H9 (cell line): ENCODE measurements at regions not wholly inside any gene's neighbourhood (a gene's known extent, or its start where the extent isn't known, plus 50 kb on each side); places are given as distances from the start of the nearest gene placed in this dataset.

Experiments
- DNase-seq: peaks from one replicate; pipeline ENCODE4 v3.0.0-alpha.2; 2017
- H2AFZ ChIP-seq: one replicate; pipeline ENCODE4 v1.6.1; 2013; ENCODE audit warnings: mild to moderate bottlenecking, low read length, control low read depth, moderate library complexity
- H2AK5ac ChIP-seq: 2 replicates; pipeline ENCODE4 v1.6.1; 2013; ENCODE audit warnings: low read length, control low read depth, mixed read lengths; ENCODE audit not compliant: insufficient read length
- H2BK120ac ChIP-seq: one replicate; pipeline ENCODE4 v1.6.1; 2013; ENCODE audit warnings: low read depth, mild to moderate bottlenecking, low read length, control low read depth, inconsistent platforms; ENCODE audit not compliant: poor library complexity, severe bottlenecking
- H2BK12ac ChIP-seq: 2 replicates; pipeline ENCODE4 v1.6.1; 2013; ENCODE audit warnings: low read length, control low read depth, mixed read lengths, low read depth; ENCODE audit not compliant: insufficient read length
- H2BK15ac ChIP-seq: 2 replicates; pipeline ENCODE4 v1.6.1; 2013; ENCODE audit warnings: low read depth, low read length, control low read depth
- H2BK20ac ChIP-seq: one replicate; pipeline ENCODE4 v1.6.1; 2013; ENCODE audit warnings: low read depth, mild to moderate bottlenecking, low read length, control low read depth, inconsistent platforms; ENCODE audit not compliant: poor library complexity, severe bottlenecking
- H2BK5ac ChIP-seq: 2 replicates; pipeline ENCODE4 v1.6.1; 2013; ENCODE audit warnings: low read length, control low read depth, mixed read lengths; ENCODE audit not compliant: insufficient read length
- H3K14ac ChIP-seq: 2 replicates; pipeline ENCODE4 v1.6.1; 2013; ENCODE audit warnings: low read length, control low read depth; ENCODE audit not compliant: insufficient read depth
- H3K18ac ChIP-seq: 2 replicates; pipeline ENCODE4 v1.6.1; 2013; ENCODE audit warnings: low read depth, mild to moderate bottlenecking, mixed read lengths, low read length, control low read depth; ENCODE audit not compliant: insufficient read length
- H3K23ac ChIP-seq: 2 replicates; pipeline ENCODE4 v1.6.1; 2013; ENCODE audit warnings: low read length, control low read depth, mixed read lengths, low read depth; ENCODE audit not compliant: insufficient read length
- H3K23me2 ChIP-seq: 2 replicates; pipeline ENCODE4 v1.6.1; 2013; ENCODE audit warnings: low read depth, mild to moderate bottlenecking, mixed read lengths, low read length, control low read depth; ENCODE audit not compliant: insufficient read length, poor library complexity, severe bottlenecking
- H3K27ac ChIP-seq: 2 replicates; pipeline ENCODE4 v1.5.1; 2013; ENCODE audit warnings: low read length, control low read depth, mixed read lengths, low read depth; ENCODE audit not compliant: insufficient read length
- H3K27me3 ChIP-seq: 2 replicates; pipeline ENCODE4 v1.6.1; 2013; ENCODE audit warnings: low read length, control low read depth, inconsistent platforms; ENCODE audit not compliant: insufficient read depth
- H3K4ac ChIP-seq: 2 replicates; pipeline ENCODE4 v1.6.1; 2013; ENCODE audit warnings: low read depth, mild to moderate bottlenecking, control low read depth, inconsistent platforms, low read length, moderate library complexity
- H3K4me1 ChIP-seq: 2 replicates; pipeline ENCODE4 v1.6.1; 2013; ENCODE audit warnings: low read length, control low read depth, inconsistent platforms; ENCODE audit not compliant: insufficient read depth
- H3K4me2 ChIP-seq: 2 replicates; pipeline ENCODE4 v1.6.1; 2013; ENCODE audit warnings: low read length, control low read depth, mixed read lengths; ENCODE audit not compliant: insufficient read length, insufficient read depth
- H3K56ac ChIP-seq: 2 replicates; pipeline ENCODE4 v1.6.1; 2013; ENCODE audit warnings: low read depth, mild to moderate bottlenecking, mixed read lengths, low read length, control low read depth; ENCODE audit not compliant: insufficient read length
- H3K79me1 ChIP-seq: 2 replicates; pipeline ENCODE4 v1.6.1; 2013; ENCODE audit warnings: low read depth, mild to moderate bottlenecking, moderate library complexity, low read length, control low read depth, inconsistent platforms; ENCODE audit not compliant: insufficient read depth, poor library complexity, severe bottlenecking
- H3K79me2 ChIP-seq: 2 replicates; pipeline ENCODE4 v1.6.1; 2013; ENCODE audit warnings: low read length, control low read depth, inconsistent platforms; ENCODE audit not compliant: insufficient read depth
- H3K9ac ChIP-seq: 2 replicates; pipeline ENCODE4 v1.6.1; 2013; ENCODE audit warnings: low read length, control low read depth, mixed read lengths; ENCODE audit not compliant: insufficient read length; ENCODE audit errors: extremely low read depth
- H3K9me3 ChIP-seq: one replicate; pipeline ENCODE4 v1.6.1; 2013; ENCODE audit warnings: low read depth, low read length, inconsistent platforms; ENCODE audit not compliant: control insufficient read depth
- H3T11ph ChIP-seq: one replicate; pipeline ENCODE4 v1.6.1; 2013; ENCODE audit warnings: mild to moderate bottlenecking, low read length, control low read depth, inconsistent platforms
- H4K20me1 ChIP-seq: one replicate; pipeline ENCODE4 v1.6.1; 2013; ENCODE audit not compliant: control insufficient read depth, insufficient read length, insufficient read depth
- H4K5ac ChIP-seq: 2 replicates; pipeline ENCODE4 v1.6.1; 2013; ENCODE audit warnings: low read depth, mild to moderate bottlenecking, mixed read lengths, low read length, control low read depth; ENCODE audit not compliant: insufficient read length
- H4K8ac ChIP-seq: replicated peaks from 2 replicates; pipeline ENCODE4 v1.6.1; 2013; ENCODE audit warnings: low read length, control low read depth, mixed read lengths, low read depth; ENCODE audit not compliant: insufficient read length
- H4K91ac ChIP-seq: 2 replicates; pipeline ENCODE4 v1.6.1; 2013; ENCODE audit warnings: low read depth, mild to moderate bottlenecking, moderate library complexity, mixed read lengths, low read length, control low read depth; ENCODE audit not compliant: insufficient read length
- H3K27ac Mint-ChIP-seq, 3 experiments: 2 replicates in 2 of 3; 3 replicates in 1 of 3; pipeline ENCODE4 v1.8.0; 2020 to 2021; ENCODE audit warnings: mixed read lengths in 3 of 3, mild to moderate bottlenecking in 1 of 3, moderate library complexity in 1 of 3
- H3K27me3 Mint-ChIP-seq: 2 replicates; pipeline ENCODE4 v1.8.0; 2021; ENCODE audit warnings: low read depth, mild to moderate bottlenecking, moderate library complexity, mixed read lengths
- H3K36me3 Mint-ChIP-seq, 3 experiments: 2 replicates in 2 of 3; 3 replicates in 1 of 3; pipeline ENCODE4 v1.8.0; 2020 to 2021; ENCODE audit warnings: low read depth in 3 of 3, mixed read lengths in 3 of 3; ENCODE audit not compliant: insufficient read depth in 1 of 3
- H3K4me1 Mint-ChIP-seq, 2 experiments: 2 replicates each; pipeline ENCODE4 v1.8.0; 2020; ENCODE audit warnings: mixed read lengths in 2 of 2
- H3K4me3 Mint-ChIP-seq, 2 experiments: 2 replicates in 1 of 2; 3 replicates in 1 of 2; pipeline ENCODE4 v1.8.0; 2020 to 2021; ENCODE audit warnings: mild to moderate bottlenecking in 2 of 2, mixed read lengths in 2 of 2, moderate library complexity in 1 of 2
- H3K9me3 Mint-ChIP-seq, 2 experiments: 2 replicates in 1 of 2; 3 replicates in 1 of 2; pipeline ENCODE4 v1.8.0; 2020; ENCODE audit warnings: mild to moderate bottlenecking in 2 of 2, mixed read lengths in 2 of 2, moderate library complexity in 1 of 2
- WGBS: extraction: QIAGEN DNeasy Blood & Tissue Kit; methylation state at CpG from one replicate; pipeline ENCODE4 v1.1.7; 2013; ENCODE audit warnings: missing lambda C conversion rate, low lambda C conversion rate, mixed read lengths; ENCODE audit not compliant: insufficient read length; ENCODE audit errors: extremely low coverage; 5-methylcytosine and 5-hydroxymethylcytosine counted together
- TF ChIP-seq, protein P1 (sequence below): fragments of 200-600 bp; sonication (generic); conservative IDR thresholded peaks from 3 replicates; pipeline ENCODE4 v1.8.0; 2021; ENCODE audit warnings: antibody characterized with exemption, mild to moderate bottlenecking

DNA sequence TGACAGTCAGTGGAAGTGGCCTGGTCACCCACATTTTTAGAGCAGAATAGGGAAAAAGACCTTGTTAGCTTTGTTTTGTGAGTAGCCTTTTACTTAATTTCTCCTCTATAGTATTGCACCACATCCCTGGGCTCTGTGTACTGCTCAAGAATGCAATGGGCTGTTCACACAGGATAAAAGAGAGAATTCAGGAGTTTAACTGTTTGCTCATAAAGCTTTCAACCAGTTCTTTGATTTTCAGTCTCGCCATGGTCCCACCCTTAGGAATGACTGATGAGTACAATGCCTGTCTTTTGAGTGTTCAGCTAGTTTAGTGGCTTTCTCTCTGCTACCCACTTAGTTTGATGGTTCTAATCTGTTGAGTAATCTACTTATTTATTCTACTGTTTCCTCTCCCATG is 129.7 kb downstream of the PLG start:
- no peak for DNase-seq
- Mint-ChIP-seq H3K4me3 (no peak overlapping the region), H3K27ac (no peak overlapping the region), H3K9me3 (no peaks in the 10 kb centered on the region), H3K4me1 (0 out of 4 replicates have a peak, but pooled peaks cover 0 to 3% of the 10 kb centered on the region in 2 experiments), H3K27me3 (peaks cover 1% of the 10 kb centered on the region), H3K36me3 (no peaks in the 10 kb centered on the region)
- Histone ChIP-seq H4K5ac (no peak overlapping the region), H3T11ph (no peak overlapping the region), H2BK12ac (no peak overlapping the region), H4K8ac (no peak overlapping the region), H3K27ac (no peak overlapping the region), H2AFZ (no peak overlapping the region), H4K91ac (no peak overlapping the region), H3K23ac (no peak overlapping the region), H3K14ac (no peak overlapping the region), H4K20me1 (no peaks in the 10 kb centered on the region), H3K4ac (no peak overlapping the region), H3K4me1 (no peaks in the 10 kb centered on the region), H3K4me2 (no peak overlapping the region), H2BK5ac (no peak overlapping the region), H3K27me3 (no peaks in the 10 kb centered on the region), H3K9ac (no peak overlapping the region), H3K79me1 (no peaks in the 10 kb centered on the region), H3K9me3 (no peaks in the 10 kb centered on the region), H3K18ac (no peak overlapping the region), H3K23me2 (no peaks in the 10 kb centered on the region), H2BK120ac (no peak overlapping the region), H2BK20ac (no peak overlapping the region), H3K79me2 (no peaks in the 10 kb centered on the region), H3K56ac (no peak overlapping the region), H2BK15ac (no peak overlapping the region), H2AK5ac (no peak overlapping the region)
- TF ChIP-seq, protein P1, sequence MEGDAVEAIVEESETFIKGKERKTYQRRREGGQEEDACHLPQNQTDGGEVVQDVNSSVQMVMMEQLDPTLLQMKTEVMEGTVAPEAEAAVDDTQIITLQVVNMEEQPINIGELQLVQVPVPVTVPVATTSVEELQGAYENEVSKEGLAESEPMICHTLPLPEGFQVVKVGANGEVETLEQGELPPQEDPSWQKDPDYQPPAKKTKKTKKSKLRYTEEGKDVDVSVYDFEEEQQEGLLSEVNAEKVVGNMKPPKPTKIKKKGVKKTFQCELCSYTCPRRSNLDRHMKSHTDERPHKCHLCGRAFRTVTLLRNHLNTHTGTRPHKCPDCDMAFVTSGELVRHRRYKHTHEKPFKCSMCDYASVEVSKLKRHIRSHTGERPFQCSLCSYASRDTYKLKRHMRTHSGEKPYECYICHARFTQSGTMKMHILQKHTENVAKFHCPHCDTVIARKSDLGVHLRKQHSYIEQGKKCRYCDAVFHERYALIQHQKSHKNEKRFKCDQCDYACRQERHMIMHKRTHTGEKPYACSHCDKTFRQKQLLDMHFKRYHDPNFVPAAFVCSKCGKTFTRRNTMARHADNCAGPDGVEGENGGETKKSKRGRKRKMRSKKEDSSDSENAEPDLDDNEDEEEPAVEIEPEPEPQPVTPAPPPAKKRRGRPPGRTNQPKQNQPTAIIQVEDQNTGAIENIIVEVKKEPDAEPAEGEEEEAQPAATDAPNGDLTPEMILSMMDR, result no peak
- no CpG with 5 or more reads among the region's 1 CpG for WGBS
